Ishikawa (cell line): ENCODE measurements at regions not wholly inside any gene's neighbourhood (a gene's known extent, or its start where the extent isn't known, plus 50 kb on each side); places are given as distances from the start of the nearest gene placed in this dataset.

Source experiments
- CEBPB ChIP-seq: IDR thresholded peaks from 2 replicates; pipeline ENCODE4 v1.6.1; 2012
- CREB1 ChIP-seq: IDR thresholded peaks from 2 replicates; pipeline ENCODE4 v1.6.1; 2012; ENCODE audit warnings: low read depth
- REST ChIP-seq: IDR thresholded peaks from 2 replicates; pipeline ENCODE4 v1.6.1; 2012; ENCODE audit warnings: low read depth, mild to moderate bottlenecking
- TEAD4 ChIP-seq: IDR thresholded peaks from 2 replicates; pipeline ENCODE4 v1.6.1; 2012

DNA sequence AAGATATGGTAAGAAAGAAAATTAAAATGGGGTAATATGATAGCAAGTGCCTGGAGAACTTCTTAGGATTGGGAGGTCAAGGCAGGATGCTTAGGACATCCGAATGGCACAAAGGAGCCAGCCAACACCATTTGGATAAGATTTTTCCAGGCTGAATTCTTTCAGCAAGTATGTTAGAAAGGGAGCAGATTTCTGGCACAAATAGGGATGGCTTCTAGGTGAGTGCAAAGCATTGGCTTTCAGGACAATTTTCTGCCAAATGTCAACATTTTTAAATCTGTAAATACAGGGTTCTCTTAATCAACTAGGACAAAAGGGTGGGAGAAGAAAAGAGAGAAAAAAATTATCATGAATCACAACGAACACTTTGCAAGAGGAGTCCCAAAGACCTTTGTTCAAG lies 409.1 kb downstream of the GPAM start:
- TF ChIP-seq TEAD4, result no peak
- no peak for TF ChIP-seq REST
- no peak for TF ChIP-seq CREB1
- TF ChIP-seq CEBPB, result no peak
